ENCODE measurements at regions not wholly inside any gene's neighbourhood (a gene's known extent, or its start where the extent isn't known, plus 50 kb on each side); places are given as distances from the start of the nearest gene placed in this dataset.

DNA sequence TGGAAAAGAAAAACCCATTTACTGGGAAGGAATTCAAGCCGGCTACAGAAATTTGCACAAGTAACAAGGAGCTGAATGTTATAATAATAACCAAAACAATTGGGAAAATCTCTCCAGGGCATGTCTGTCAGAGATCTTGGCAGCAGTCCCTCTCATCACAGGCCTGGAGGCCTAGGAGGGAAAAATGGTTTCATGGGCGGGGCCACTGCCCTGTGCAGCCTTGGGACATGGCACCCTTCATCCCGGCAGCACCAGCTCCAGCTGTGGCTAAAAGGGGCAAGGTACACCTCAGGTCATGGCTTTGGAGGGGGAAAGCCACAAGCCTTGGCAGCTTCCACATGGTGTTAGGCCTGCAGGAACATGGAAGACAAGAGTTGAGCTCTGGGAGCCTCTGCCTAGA lies 513.1 kb upstream of the CNKSR2 start:
- no peak for DNase-seq

DNA sequence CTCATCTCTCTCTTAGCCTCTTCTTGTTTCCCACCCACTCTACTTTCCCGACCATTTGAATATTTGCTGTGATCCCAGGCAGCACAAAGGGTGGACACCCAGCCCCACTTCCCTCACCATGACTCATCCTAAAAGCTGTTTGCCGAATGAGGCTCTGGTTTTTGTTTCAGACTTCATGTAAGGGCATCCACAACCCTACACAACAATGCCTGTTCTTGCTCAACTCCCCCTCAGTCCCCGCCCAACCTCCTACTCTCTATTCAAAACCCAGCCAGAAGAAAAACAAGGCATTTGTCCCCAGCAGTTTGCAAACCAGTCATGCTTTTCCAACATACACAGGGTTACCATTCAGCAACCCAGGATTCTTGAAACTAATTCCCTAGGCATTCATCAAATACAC lies 516.5 kb upstream of the CNKSR2 start:
- DNase-seq, result no peak

DNA sequence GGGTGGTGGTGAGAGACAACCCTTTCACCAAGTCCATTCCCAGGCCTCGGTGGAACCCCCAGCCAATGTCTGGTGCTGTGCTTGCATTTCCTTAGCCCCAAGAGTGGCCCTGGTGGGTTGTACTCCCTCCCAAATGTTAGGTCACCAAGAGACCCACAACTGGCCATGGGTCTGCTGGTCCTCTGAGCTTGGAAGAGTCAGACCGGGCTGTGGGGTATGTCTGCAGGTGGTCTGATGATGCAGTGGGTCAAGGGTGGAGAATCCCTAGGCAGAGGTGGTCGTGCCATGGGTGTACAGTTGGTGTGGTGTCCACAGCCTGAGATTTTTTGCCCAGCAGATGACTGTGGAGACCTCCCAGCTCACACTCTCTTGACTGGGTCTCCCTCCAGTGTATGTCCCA lies 535.7 kb upstream of the CNKSR2 start:
- DNase-seq, result no peak

DNA sequence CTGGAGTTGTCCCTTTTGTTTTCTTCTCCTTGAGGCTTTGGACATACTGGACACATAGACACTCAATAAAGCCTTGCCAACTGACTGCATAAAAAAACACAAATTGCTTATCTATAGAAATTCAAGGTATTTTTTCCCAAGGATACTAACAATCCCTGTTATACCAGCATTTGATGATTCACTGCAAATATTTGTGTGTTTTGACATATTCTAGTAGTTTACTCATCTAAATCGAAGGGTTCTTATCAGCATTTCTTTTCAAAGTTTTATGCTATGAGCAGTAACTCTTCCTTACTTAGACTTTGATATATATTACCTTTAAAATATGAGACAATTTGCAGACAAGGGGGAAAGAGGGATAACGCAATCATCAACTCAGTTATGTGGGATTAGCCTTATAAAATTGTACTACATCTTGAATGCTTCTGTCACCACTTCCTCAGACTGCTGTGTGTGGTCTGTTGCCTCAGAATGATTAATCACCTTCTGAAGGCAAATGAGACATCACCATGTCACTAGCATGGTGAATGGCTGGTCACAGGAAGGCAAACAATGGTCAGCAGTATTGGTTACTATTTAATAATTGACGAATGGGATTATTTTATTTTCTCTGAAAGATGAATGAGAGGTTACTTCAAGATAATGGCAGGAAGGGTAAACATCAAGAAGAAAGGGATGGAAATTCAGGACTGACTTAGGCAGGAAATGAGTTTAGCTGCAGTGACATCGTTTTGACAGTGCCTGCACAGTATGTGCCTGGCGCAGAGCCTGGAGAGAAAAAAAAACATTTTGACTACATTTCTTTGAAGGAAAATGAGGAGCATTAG lies 544.3 kb upstream of the CNKSR2 start:
- no peak for DNase-seq

DNA sequence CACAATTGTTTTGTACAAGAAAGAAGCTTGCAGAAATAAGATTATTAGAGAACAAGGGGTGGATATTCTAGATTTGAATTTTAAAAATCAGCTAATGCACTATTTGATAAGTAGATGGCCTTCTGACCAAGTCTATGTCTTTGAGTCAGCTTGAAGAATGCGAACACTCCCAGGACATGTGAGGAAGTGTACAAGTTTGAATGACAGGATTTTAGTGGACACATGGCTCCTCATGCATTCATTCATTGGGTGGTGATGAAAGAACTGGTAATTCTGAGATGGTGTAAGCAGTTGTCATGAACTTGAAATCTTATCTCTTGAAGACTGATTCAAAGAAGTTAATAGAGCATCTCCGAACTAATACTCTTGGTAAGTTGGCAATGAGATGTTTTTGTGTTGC lies 548.2 kb upstream of the CNKSR2 start:
- no peak for DNase-seq

DNA sequence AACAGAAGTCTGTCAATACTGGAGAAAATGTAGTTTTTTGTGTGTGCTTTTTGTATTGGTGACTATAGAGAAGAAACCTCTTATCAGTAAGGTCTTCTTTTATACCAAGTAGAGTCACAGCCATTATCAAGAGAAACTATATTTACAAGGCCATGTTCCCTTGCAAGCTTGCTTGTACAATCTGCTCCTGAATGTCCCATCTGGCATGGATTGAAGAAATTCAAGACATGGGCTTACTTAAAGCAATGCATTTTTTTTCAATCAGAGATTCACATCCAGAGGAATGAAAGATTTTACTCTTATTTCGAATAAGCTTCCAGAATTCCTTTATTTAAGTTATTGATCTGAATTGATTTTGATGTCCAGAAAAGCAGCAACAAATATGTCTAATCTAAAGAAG lies 537.3 kb upstream of the RPS6KA3 start:
- no peak for DNase-seq

DNA sequence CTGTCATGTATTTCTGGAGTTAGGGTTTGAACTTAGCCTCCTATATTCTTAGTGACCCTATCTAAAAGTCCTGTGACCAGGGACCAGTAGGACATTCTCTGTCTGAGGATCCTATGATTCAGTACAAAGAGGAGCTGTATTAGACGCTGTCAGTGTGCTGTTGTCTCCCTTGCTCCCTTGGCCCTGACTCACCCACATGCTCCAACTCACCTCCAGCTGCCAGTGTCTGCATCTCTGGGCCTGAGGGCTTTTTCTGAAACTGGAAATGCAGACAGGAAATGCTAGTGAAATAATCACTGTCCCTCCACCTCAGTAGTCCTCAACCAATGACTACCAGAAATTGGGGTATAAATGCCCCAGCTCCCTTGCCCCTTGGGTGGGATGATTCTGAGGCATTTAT lies 535.3 kb upstream of the RPS6KA3 start:
- no peak for DNase-seq

DNA sequence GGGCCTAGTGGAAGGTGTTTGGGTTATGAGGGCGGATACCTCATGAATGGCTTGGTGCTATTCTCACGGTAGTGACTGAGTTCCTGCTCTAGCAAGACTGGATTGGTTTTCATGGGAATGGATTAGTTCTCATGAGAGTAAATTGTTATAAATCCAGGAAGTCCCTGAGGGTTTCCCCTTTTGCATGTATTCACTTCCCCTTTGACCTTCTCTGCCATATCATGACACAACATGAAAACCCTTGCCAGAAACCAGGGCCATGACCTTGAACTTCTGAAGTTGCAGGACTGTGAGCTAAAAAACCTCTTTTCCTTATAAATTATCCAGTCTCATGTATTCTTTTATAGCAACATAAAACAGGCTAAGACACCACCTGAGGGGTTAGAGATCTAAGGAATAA lies 529.7 kb upstream of the RPS6KA3 start:
- DNase-seq, result peak in 1 of 2 donors; percentile 0

DNA sequence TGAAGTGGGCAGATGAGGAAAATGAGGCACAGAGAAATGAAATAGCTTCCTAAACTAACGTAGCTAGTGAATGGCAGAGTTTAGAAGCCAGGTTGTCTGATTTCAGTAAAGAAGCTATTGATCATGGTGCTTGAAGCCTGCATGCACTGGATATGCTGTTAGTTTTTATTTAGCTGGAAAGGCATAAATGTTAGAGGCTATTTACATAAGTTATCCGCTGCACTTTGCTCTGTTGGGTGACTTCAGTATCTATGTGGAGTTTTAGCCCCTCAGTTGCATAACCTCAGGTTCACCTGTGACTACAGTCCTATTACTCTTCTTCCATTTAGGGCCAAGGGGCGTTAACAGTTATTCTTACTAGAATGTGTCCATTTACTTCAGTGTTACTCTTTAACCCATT lies 522.4 kb upstream of the RPS6KA3 start:
- DNase-seq, result no peak

DNA sequence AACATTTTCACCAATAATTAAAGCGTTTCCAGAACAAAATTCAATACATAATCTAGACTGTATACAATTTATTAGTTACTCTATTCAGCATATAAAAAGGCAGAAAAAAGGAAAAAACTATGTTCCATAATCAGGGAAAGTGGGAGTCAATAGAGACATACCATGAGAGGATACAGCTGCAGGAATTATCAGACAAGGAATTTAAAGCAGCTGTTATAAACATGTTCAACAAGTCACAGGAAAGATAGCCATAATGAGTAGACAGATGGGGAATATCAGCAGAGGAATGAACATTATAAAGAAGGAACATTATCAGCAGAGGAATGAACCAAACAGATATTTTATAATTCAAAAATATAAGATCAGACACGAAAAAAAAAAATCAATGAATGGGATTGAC lies 500.6 kb upstream of the RPS6KA3 start:
- DNase-seq, result no peak

DNA sequence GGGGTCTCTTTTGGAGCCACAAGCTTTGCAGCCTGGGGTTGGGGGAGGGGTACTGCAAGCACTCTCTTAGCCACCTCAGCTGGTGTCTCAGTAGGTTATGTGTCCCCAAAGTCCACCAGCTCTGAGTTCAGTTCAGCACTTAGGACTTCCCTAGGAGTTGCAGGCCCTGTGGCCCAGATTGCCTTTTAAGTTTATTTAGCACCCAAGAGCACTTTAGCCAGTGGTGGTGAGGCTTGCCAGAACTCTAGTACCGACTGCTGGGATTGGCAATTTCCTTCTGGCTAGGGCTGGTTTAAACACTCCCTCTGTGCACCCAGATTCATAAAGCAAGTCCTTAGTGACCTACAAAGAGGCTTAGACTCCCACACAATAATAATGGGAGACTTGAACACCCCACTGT lies 489.9 kb upstream of the RPS6KA3 start:
- no peak for DNase-seq

DNA sequence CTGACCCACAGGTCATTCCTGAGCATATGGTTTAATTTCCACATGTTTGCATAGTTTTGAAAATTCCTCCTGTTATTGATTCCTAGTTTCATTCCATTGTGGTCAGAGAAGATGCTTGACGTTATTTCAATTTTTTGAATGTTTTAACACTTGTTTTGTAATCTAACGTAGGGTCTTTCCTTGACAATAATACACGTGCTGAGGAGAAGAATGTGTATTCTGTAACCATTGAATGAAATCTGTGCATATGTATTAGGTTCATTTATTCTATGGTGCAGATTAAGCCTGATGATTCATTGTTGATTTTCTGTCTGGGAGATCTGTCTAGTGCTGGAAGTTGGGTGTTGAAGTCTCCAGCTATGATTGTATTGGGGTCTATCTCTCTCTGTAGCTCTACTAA lies 486.4 kb upstream of the RPS6KA3 start:
- no peak for DNase-seq

DNA sequence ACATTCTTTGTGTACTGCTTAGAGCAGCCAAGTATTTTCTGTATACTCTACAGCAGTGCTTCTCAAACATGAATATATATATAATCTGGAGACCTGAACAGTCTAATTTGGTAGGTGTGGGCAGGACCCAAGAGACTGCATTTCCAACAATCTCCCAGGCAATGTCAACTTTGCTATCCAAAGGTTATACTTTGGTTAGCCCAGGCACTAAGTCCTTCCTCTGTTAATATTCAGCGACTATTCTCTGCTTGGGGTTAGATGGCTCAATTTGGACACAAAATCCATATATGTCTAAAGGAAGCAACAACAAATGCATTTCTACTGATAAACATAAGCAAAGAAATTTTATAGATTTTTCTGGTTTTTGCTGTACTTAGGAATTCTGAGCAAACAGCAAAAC lies 480.0 kb upstream of the RPS6KA3 start:
- DNase-seq, result no peak

DNA sequence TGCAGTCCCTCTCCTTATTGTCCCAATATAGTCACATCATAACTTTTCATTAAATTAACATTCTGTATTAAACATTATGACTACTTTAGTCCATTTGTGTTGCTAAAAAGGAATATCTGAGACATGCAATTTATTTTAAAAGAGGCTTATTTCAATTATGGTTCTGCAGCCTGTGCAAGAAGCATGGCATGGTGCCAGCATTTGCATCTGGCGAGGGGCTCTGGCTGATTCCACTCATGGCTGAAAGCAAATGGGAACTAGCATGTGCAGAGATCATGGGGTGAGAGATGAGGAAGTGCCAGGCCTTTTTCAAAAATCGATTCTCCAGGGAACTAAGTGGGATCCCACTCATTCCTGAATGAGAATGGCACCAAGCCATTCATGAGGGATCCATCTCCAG lies 476.3 kb upstream of the RPS6KA3 start:
- DNase-seq, result no peak

DNA sequence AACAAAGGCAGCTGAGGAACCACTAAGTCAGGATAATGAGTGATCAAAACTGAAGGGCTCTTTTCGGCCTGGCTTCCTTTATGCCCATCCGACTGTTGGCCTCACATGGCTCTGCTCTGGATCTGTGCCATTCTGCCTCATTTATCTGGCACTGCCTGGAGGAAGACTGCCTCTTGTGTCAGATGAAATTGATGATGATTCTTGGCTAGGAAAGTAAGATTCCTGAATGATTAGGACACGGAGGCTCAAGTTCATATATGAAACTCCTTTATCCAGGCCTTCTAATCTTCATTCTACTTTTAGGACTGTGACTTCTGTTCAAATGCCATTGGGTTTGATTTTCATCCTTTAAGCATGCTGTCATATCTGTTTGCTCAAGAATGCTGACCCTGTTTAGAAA lies 475.4 kb upstream of the RPS6KA3 start:
- no peak for DNase-seq

DNA sequence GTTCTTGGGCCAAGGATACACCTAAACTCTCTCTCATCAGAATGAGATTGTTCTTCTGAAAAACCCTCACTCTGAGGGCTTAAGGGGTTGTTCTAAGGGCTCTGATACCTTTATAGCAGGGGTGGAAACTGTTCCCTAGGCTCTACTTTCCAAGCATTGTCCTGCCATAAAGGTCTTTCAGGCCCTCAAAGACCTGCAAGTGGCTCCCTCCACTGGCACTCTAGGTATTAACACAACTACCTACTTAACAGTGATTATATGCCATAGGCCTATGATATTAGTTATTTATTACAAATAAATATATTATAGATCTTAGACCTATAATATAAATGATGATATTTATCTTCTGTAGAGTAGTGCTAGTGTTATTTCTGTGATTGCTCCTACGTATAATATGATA lies 473.7 kb upstream of the RPS6KA3 start:
- DNase-seq, result no peak

DNA sequence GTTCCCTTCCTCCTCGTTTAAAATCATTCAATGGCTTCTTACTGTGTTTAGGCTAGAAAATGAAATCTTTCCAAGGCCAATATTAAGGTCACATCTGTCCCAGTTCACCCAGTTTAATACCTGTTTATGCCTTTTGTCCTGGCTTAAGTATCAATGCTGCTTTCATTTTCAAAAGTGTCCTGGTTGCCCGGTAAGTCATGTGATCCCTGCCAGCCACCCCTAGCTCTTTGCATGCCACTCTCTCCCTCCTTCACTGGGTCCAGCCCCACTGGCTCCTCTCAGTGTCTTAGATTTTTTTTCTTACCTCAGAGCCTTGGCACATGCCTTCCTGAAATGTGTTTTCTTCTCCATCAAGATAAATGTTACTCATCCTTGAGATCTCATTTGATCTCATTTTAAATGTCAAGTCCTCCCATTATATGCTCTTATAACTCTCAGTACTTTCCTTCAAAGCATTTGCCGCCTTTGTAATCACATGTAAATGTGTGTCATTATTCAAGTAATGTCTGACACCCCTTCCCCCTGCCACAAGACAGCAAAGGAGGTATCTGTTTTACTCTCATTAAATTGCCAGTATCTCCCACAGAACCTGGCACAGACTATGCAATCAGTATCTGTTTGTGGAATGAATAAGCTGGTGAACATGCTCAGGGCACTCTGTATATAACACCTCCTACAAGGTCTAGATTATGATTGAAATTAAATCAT lies 472.5 kb upstream of the RPS6KA3 start:
- no peak for DNase-seq

DNA sequence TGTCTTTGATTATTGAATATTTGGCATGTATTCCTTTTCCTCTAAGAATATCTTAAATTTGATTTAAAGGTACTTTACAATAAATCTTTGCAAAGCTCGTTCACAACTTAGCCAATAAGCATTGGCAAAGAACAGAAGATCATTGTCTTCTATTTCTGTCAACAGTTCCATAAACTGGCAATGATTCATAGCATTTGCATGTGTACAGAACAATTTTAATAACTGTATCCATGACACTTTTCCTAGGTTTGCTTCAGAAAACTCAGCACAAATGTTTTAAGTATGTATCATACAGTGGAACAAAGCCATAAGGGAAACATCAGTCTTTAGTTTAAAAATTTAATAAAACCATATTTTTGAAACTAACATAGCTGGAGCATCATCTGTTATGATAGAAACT lies 462.7 kb upstream of the RPS6KA3 start:
- DNase-seq, result no peak

DNA sequence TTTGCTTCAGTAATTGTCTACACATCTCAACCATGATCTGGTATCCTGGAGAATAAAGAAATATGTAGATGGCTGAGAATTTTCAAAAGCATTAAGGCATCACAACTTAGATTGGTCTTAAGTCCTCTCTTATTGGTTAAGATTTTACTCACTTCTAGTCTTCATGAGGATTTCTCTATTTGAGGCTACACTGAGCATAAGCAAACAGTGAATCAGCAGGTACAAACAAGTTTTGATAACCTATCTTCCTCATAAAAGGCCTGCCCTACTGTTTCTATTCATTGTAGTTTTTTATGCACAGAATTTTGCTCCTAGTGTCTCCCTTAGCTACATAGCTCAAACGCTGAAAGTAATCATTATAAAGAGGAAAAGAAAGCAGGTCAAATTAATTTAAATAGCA lies 460.7 kb upstream of the RPS6KA3 start:
- DNase-seq, result no peak

DNA sequence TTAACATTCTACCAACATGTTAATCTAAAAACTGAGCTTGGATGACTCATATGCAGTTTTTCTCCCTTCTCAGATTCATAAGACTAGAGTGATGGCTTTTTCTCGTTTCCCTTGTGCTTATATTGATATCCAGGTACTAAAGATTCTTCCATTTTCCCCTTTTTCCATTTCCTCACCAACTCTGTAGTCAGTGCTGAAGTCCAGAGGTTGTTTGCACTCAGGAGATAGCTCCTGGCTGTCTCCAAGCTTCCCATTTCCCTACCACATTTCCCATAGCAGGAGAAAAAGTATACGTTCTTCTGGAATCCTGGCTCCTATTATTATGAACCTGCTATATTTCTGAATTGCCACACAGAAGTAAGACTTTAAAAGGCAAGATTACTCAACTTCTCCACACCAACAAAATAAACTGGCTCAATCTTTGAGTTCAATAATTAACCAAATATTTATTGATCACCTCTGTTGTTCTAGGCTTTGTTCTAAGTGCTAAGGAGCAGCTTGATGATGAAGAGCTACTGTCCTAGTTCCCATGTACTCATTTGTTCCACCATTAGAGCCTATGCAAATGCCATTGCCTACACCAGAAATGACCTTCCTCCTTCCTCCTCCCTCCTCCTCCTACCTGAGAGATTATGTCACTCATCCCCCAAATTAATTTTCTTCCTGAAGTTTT lies 454.4 kb upstream of the RPS6KA3 start:
- DNase-seq, result no peak

DNA sequence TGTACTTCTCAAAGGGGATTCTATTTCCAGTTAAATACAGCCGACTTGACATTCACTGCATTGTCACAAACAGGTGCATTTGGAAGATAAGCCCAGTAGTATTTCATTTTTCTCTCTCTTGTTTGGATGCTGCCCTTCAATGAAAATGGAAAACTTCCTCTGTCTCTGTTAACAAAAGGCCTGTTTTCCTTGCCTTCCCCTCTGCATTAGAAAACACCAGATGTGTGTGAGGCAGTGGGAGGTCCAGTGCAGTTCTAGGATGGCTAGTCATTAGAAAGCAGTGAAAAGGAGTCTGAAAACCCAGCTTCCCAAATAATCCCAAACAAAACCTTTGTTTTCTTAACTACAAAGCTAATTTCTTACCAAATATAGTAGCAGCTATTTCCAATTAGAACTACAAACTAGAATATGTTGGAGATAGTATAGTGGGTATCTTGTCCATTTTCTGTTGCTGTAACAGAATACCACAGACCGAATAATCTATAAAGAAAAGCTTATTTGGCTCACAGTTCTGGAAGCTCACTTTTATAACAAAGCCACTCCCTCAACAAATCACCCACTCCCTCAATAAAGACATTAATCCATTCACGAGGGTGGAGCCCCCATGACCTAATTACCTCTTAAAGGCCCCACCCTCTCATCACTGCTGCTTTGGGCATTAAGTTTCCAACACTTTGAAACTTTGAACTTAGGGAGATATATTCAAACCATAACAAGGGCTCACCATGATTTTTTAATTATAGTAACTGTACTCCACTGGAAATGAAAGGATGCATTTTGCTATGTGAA lies 452.1 kb upstream of the RPS6KA3 start:
- DNase-seq, result no peak

DNA sequence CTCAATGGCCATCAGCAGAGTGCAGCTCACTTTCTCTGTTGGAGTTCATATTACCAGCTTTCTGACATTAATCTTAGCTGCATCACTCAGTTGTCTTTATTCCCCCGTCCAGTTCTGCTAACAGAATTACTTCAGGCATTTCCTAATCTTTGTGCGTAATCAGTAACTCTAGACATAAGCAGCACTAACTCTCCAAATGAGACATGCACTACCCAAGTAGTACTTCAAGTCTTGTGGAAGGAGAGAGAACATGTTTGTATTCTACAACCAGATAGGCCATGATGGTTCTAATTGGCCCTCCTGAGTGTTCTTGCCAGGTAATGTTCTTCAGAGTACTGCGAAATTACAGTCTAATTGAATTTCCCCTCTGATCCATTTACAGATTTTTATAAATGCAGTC lies 448.5 kb upstream of the RPS6KA3 start:
- no peak for DNase-seq

DNA sequence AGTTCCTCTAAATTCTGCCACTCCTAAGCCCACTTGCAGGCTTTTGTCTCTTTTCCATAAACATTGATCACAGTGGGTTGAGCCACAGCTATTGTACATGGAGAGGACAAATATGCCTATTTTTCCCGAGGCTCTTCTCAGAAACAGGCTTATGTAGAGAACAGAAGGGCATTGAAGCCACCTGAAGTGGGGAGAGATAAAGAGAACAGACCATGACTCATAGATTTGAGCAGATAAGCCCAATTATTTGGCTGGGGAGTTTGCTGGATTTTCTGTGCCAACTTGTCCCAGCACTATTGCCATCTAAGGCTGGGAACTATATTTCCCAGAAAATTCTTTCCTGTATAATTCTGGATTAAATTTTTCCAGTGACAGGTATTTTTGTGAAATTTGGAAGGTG lies 446.1 kb upstream of the RPS6KA3 start:
- no peak for DNase-seq

All from inflammatory macrophage (primary cell).